Common myeloid progenitor, CD34-positive (primary cell): ENCODE measurements at regions not wholly inside any gene's neighbourhood (a gene's known extent, or its start where the extent isn't known, plus 50 kb on each side); places are given as distances from the start of the nearest gene placed in this dataset.
"Not testable (repeated sequence)": the region's sequence is repeated elsewhere in the genome, so short reads cannot be mapped to it uniquely, and the experiment has no call there.

Experiments
- CTCF ChIA-PET: fragments of 350-600 bp; sonication (Branson Sonifier 250); formaldehyde crosslinking; loops from one replicate; lab custom pipeline; 2021; ENCODE audit warnings: antibody characterized with exemption; lab: Charles Lee
- POLR2A ChIA-PET: fragments of 350-600 bp; sonication (Branson Sonifier 250); formaldehyde crosslinking; loops from one replicate; lab custom pipeline; 2021; ENCODE audit warnings: antibody characterized with exemption; lab: Charles Lee
- DNase-seq, 3 donors: peaks; one replicate each; pipeline versions ENCODE4 v3.0.0 to v3.0.0-alpha.2; 2013
- H3K27ac ChIP-seq, 2 experiments: 1 replicate in 1 of 2; 2 replicates in 1 of 2; pipeline ENCODE4 v1.7.0; 2013; ENCODE audit warnings: inconsistent platforms in 2 of 2, low read length in 2 of 2, mild to moderate bottlenecking in 2 of 2, low read depth in 1 of 2, moderate library complexity in 1 of 2; ENCODE audit not compliant: severe bottlenecking in 2 of 2, insufficient read depth in 1 of 2, poor library complexity in 1 of 2
- H3K27me3 ChIP-seq, 5 experiments: replicated peaks in 2 of 5; 1 replicate in 3 of 5; 2 replicates in 2 of 5; pipeline versions ENCODE4 v1.6.1 to v1.7.0; 2013; ENCODE audit warnings: low read length in 4 of 5, mild to moderate bottlenecking in 2 of 5, moderate library complexity in 2 of 5, inconsistent platforms in 1 of 5; ENCODE audit not compliant: insufficient read depth in 5 of 5, control insufficient read depth in 4 of 5
- H3K36me3 ChIP-seq, 4 experiments: 1 replicate in 2 of 4; 2 replicates in 2 of 4; pipeline versions ENCODE4 v1.6.1 to v1.7.0; 2013; ENCODE audit warnings: low read length in 3 of 4, control low read depth in 1 of 4, mild to moderate bottlenecking in 1 of 4; ENCODE audit not compliant: control insufficient read depth in 4 of 4, insufficient read depth in 4 of 4
- H3K4me1 ChIP-seq, 4 experiments: 1 replicate in 3 of 4; 2 replicates in 1 of 4; pipeline versions ENCODE4 v1.6.1 to v1.7.1; 2013; ENCODE audit warnings: low read length in 3 of 4, mild to moderate bottlenecking in 3 of 4, control low read depth in 1 of 4, inconsistent platforms in 1 of 4, moderate library complexity in 1 of 4; ENCODE audit not compliant: control insufficient read depth in 4 of 4, insufficient read depth in 4 of 4; ENCODE audit errors: control extremely low read depth in 1 of 4
- H3K4me3 ChIP-seq, 7 experiments: 1 replicate in 4 of 7; 2 replicates in 3 of 7; pipeline versions ENCODE4 v1.5.1 to v1.7.0; 2013; ENCODE audit warnings: mild to moderate bottlenecking in 7 of 7, low read length in 6 of 7, moderate library complexity in 6 of 7, inconsistent platforms in 2 of 7, low read depth in 2 of 7, control low read depth in 1 of 7; ENCODE audit not compliant: insufficient read depth in 4 of 7, control insufficient read depth in 1 of 7; ENCODE audit errors: extremely low read depth in 1 of 7
- H3K9me3 ChIP-seq, 5 experiments: 1 replicate in 4 of 5; 2 replicates in 1 of 5; pipeline versions ENCODE4 v1.6.1 to v1.7.1; 2013; ENCODE audit warnings: low read length in 4 of 5, mild to moderate bottlenecking in 2 of 5, inconsistent platforms in 1 of 5, low read depth in 1 of 5, moderate library complexity in 1 of 5; ENCODE audit not compliant: control insufficient read depth in 4 of 5, insufficient read depth in 2 of 5; ENCODE audit errors: control extremely low read depth in 1 of 5
- WGBS: methylation state at CpG from one replicate; pipeline ENCODE4 v1.1.5; 2013; ENCODE audit not compliant: insufficient coverage; 5-methylcytosine and 5-hydroxymethylcytosine counted together

- DNase-seq: no peak
- ChIA-PET CTCF (no interaction called here), POLR2A (no interaction called here)
- H3K27ac ChIP-seq: no peak overlapping the region
- H3K4me1 ChIP-seq: no peaks in the 10 kb centered on the region
- no peaks in the 10 kb centered on the region for H3K36me3 ChIP-seq
- H3K4me3 ChIP-seq: no peak overlapping the region
- no peaks in the 10 kb centered on the region for H3K9me3 ChIP-seq
- peaks cover 0 to 12% (median 3%) of the 10 kb centered on the region in 5 experiments for H3K27me3 ChIP-seq
- WGBS: 96% methylated on average over 5 of the region's 5 CpGs
Measured at GRCh38 chr15:29994284-29994683, 88.5 kb upstream of the GOLGA8J start.

- no peak for DNase-seq
- 90% methylated on average over 2 of the region's 4 CpGs for WGBS
- ChIA-PET CTCF (interaction anchor here (0.9 kb wide), 1 partner anchor 39 kb away, joined by 3 read pairs; no protein-coding TSS in a partner anchor), POLR2A (no interaction called here)
- H3K27me3 ChIP-seq: peaks cover 0 to 20% (median 9%) of the 10 kb centered on the region in 5 experiments
- H3K9me3 ChIP-seq: no peaks in the 10 kb centered on the region
- H3K4me3 ChIP-seq: no peak overlapping the region
- no peaks in the 10 kb centered on the region for H3K36me3 ChIP-seq
- no peak overlapping the region for H3K27ac ChIP-seq
- no peaks in the 10 kb centered on the region for H3K4me1 ChIP-seq
Measured at GRCh38 chr15:29990954-29991353, 91.8 kb upstream of the GOLGA8J start.

DNA sequence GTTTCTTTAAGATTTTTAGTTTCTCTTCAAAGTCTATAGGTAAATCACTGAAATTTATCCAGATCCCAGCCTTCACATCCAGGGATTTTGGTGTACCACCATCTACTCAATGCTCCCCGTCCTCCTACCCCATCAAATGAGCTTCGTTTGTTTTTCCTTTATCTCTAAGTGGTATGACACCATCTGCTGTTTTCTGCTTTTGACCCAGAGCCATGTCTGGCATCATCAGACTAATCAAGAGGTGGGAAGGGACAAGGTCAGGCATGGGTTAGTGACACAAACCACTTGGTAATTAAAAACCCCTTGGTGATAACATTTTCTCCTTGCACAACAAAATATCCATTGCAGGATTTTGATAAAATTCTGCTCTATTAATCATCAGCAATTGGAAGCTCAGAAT, 92.7 kb upstream of the GOLGA8J start:
- peaks cover 0 to 3% (median 0%) of the 10 kb centered on the region in 4 experiments for H3K4me1 ChIP-seq
- 80% methylated on average over 1 of the region's 2 CpGs for WGBS
- H3K27me3 ChIP-seq: peaks cover 0 to 28% (median 9%) of the 10 kb centered on the region in 5 experiments
- no peak overlapping the region for H3K27ac ChIP-seq
- no peak for DNase-seq
- ChIA-PET CTCF (interaction anchor here (0.6 kb wide), 1 partner anchor 11 kb away, joined by 3 read pairs; no protein-coding TSS in a partner anchor), POLR2A (no interaction called here)
- H3K4me3 ChIP-seq: no peak overlapping the region
- H3K9me3 ChIP-seq: no peaks in the 10 kb centered on the region
- no peaks in the 10 kb centered on the region for H3K36me3 ChIP-seq

- ChIA-PET POLR2A (no interaction called here), CTCF (no interaction called here)
- peaks cover 0 to 39% (median 9%) of the 10 kb centered on the region in 5 experiments for H3K27me3 ChIP-seq
- no peak overlapping the region for H3K4me3 ChIP-seq
- no peak overlapping the region for H3K27ac ChIP-seq
- H3K4me1 ChIP-seq: peaks cover 0 to 4% (median 0%) of the 10 kb centered on the region in 4 experiments
- H3K9me3 ChIP-seq: no peaks in the 10 kb centered on the region
- WGBS: 87% methylated on average over 2 of the region's 3 CpGs
- no peaks in the 10 kb centered on the region for H3K36me3 ChIP-seq
- DNase-seq: no peak
Measured at GRCh38 chr15:29988701-29989100, 94.1 kb upstream of the GOLGA8J start.

DNA sequence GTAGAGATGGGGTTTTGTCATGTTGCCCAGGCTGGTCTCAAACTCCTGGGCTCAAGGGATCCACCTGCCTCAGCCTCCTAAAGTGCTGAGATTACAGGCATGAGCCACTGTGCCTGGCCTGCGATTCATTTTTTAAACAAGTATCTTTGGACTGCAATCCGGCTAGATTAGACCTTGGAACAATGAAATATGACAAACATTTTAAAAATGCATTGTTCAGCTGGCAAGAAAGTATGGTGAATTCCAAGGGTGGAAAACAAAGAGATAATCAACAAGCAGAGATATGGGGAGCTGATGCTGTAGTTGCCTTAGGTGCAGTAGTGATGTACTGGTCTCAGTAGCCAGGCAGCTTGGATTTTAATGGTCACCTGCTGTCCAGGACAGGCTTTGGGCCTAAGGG, 95.8 kb upstream of the GOLGA8J start:
- no peaks in the 10 kb centered on the region for H3K9me3 ChIP-seq
- H3K27me3 ChIP-seq: peaks cover 0 to 39% (median 9%) of the 10 kb centered on the region in 5 experiments
- ChIA-PET POLR2A (no interaction called here), CTCF (interaction anchor here (1.1 kb wide), 1 partner anchor 26 kb away, joined by 3 read pairs; no protein-coding TSS in a partner anchor)
- 100% methylated on average over 1 of the region's 2 CpGs for WGBS
- no peak overlapping the region for H3K4me3 ChIP-seq
- H3K27ac ChIP-seq: no peak overlapping the region
- no peaks in the 10 kb centered on the region for H3K36me3 ChIP-seq
- no peak for DNase-seq
- H3K4me1 ChIP-seq: peaks cover 0 to 4% (median 0%) of the 10 kb centered on the region in 4 experiments

DNA sequence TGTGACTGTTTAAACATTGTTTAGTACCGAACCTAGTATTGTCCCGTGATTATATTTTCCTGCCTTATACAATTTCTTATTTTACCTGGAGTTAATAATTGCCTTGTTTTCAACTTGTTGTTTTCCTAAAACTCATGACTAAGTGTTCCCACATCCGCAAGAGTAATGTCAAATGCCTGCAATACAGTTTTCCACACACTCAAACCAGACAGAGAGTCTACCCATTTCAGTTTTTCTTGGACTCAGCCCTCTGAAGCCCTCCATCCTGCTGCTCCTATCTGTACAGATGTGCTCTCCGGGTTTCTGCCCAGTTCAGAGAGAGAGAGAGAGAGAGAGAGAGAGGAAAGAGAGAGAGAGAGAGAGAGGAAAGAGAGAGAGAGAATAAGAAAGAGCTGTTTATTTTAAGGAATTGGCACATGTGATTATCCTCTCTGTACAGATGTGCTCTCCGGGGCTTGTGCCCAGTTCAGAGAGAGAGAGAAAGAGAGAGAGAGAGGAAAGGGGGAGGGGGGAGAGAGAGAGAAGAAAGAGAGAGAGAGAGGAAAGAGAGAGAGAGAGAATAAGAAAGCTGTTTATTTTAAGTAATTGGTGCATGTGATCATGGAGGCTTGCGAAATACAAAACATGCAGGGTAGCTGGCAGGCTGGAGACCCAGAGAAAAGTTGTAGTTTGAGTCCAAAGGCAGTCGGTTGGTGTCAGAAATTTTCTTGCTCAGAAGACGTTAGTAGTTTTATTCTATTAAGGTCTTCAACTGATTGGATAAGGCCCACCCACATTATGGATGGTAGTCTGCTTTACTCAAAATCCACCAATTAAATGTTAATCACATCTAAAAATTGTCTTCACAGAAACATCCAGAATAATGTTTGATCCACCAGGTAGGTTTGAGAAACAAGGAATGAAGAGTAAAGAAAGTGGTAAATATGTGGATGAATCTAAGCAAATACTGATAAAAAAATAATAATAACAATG, 104.1 kb upstream of the GOLGA8J start:
- WGBS: 96% methylated on average over 5 of the region's 8 CpGs
- no peak overlapping the region for H3K4me3 ChIP-seq
- no peaks in the 10 kb centered on the region for H3K9me3 ChIP-seq
- no peak for DNase-seq
- POLR2A ChIA-PET: no interaction called here
- no peaks in the 10 kb centered on the region for H3K36me3 ChIP-seq
- H3K27ac ChIP-seq: no peak overlapping the region
- CTCF ChIA-PET: interaction anchor here (0.7 kb wide), 1 partner anchor 11 kb away, joined by 3 read pairs; no protein-coding TSS in a partner anchor
- H3K27me3 ChIP-seq: peaks cover 0 to 24% (median 2%) of the 10 kb centered on the region in 5 experiments
- H3K4me1 ChIP-seq: no peaks in the 10 kb centered on the region

DNA sequence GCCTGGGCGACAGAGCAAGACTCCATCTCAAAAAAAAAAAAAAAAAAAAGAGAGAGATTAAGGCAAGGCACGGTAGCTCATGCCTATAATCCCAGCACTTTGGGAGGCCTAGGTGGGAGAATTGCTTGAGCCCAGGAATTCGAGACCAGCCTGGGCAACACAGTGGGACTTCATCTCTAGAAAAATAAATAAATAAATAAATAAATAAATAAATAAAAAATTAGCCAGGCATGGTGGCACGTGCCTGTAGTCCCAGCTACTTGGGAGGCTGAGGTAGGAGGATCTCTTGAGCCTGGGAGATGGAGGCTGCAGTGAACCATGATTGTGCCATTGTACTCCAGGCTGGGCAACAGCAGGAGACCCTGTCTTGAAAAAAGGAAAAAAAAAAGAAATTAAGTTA, 108.7 kb upstream of the GOLGA8J start:
- H3K9me3 ChIP-seq: peaks cover 0 to 10% (median 7%) of the 10 kb centered on the region in 5 experiments
- H3K27ac ChIP-seq, CTCF ChIA-PET, POLR2A ChIA-PET, H3K36me3 ChIP-seq, H3K4me1 ChIP-seq, H3K4me3 ChIP-seq, DNase-seq: not testable (repeated sequence)
- WGBS: 100% methylated on average over 1 of the region's 4 CpGs
- H3K27me3 ChIP-seq: peaks cover 13 to 61% (median 29%) of the 10 kb centered on the region in 5 experiments
